HG03342 (cell line): ENCODE measurements at regions not wholly inside any gene's neighbourhood (a gene's known extent, or its start where the extent isn't known, plus 50 kb on each side); places are given as distances from the start of the nearest gene placed in this dataset.

ENCODE experiments used
- ATAC-seq: cut with Tn5 transposase; IDR thresholded peaks from one replicate; pipeline ENCODE4 v1.9.1; 2021; ENCODE audit warnings: mild to moderate bottlenecking, moderate library complexity; ENCODE audit not compliant: unreplicated experiment

GRCh38 chr10:123518765-123519164 is 147.4 kb upstream of the GPR26 start:
- ATAC-seq, result no peak

DNA sequence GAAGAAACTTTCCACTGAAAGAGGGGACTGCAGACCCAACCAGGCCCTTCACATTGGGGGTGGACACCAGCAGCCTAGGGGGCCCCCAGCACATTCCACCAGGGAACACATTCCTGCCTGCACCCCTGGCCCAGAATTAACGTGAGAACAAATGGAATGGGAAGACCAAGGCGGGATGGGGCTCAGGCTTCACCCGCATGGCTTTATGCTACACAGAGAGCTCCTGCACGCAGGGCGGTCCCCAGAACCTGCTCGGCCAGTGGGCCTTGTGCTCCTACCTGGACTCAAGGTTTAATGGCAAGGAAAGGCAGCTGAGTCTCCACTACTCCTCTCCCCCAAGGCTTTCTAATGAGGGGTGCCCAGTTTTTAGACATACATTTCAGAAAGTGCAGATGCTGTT is 146.3 kb upstream of the GPR26 start:
- ATAC-seq, result no peak

DNA sequence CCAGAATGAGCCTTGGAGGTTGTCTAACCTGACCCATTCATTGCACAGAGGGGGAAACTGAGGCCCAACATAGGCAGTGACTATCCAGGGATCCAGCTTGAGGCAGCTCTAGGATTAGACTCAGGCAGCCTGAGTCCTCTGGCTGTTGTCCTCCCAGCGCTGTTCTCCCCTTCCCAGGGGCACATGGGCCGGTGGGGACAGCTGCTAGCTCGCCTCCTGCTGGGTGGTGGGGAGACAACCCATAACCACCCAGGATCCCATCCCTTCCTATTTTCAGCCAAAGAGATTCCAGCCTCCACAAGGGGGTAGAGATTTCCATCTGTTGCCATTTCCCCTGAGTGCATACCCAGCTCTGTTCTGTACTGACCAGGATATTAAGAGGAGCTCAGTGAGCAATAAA is 145.1 kb upstream of the GPR26 start:
- ATAC-seq, result no peak

DNA sequence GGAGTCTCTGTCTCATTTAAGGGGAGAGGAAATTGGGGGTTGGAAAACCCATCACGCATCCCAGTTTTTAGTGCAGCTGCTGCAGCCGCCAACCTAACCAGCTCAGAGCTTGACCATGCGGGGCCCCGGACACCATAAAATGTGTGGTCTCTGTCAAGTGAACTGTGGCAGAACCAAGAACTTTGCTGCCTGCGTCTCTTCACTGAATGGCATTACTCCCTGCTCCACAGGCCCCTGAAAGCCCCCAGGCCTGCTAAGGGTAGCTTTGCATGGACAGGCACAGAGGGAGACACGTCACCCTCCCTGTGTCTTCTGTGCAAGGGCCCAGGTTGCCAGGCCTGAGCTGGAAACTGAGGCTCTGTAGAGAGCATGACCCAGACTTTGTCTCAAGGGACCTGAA is 144.6 kb upstream of the GPR26 start:
- no peak for ATAC-seq

DNA sequence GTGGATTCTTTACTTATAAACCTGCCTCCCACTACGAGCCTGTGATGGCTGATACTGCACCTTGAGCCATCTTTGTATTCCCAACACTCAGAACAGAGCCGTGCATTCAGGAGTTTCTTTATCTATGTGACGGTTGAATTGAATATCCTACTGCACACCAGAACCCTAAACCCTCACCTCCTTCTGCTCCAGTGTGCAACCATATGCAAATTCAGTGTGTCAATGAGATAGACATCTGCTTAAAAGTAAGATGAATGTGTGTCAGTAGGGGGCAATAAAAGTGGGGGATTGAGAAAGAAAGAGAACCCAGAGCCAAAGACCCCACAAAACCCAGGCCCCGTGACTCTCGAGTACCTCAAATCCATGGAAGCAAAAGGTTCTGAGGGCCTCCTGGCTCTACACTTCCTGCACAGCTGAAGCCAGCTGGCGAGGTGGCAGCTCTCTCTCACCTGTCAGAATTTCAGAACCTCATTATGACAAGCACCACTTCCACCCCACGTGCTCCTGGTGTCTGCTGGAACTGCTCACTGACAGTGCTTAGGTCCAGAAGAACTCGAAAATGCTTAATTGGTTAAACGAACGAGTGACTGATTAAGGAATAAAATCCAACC is 143.3 kb upstream of the GPR26 start:
- ATAC-seq, result no peak

GRCh38 chr10:123523833-123524232 is 142.3 kb upstream of the GPR26 start:
- ATAC-seq, result no peak

- ATAC-seq, result no peak
Observed at GRCh38 chr10:123526356-123527064, 139.6 kb upstream of the GPR26 start.

DNA sequence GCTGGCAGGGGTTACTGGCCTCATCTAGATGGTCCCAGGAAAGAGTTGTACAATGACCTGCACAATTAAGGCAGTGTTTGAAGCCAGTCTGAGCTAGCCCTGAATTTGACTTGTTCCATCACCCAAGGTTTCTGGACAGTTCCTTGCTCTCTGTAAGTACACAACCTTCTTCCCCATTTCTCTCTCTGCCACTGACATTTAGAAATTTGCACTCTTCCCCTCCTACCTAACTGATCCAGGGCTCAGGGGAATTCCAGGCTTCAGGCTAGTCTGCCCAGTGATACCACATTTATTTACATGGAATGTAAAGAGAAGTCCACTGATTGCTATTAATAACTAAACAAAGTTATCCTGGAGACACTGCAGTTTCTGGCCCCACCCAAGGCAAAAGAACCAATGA is 139.0 kb upstream of the GPR26 start:
- ATAC-seq, result no peak

- ATAC-seq, result no peak
Observed at GRCh38 chr10:123529146-123529760, 136.9 kb upstream of the GPR26 start.

- ATAC-seq, result no peak
Observed at GRCh38 chr10:123530166-123530870, 135.8 kb upstream of the GPR26 start.

- ATAC-seq, result no peak
Observed at GRCh38 chr10:123535386-123535785, 130.8 kb upstream of the GPR26 start.

DNA sequence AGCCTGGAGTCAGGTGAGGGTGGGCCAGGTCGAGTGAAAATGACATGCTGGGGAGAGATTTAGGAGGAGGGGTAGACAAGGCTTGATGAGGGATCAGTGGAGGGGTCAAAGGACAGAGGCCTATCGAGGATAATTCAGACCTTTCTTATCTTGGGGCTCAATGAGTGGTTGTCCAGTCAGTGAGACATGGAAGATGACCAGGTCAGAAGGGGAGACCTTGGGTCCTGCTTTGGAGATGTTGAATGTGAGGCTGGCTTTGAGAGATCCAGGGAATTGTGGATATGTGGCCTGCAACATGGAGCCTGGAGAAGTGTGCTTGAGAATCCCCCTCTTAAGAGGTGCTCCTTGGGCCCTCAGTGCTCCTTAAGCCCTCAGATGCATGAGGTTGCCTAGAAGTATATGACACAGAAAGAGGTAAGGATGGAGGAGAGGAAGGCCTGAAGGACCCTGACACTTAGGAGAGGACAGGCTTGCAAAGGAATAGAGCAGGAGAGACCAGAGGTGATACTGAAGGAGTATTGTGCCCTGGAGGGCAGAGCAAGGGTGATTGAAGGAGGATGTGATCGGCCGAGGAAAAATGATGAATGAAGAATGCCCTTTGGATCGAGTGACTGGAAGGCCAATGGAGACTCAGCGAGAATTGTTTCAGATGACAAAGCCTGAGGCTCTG is 129.8 kb upstream of the GPR26 start:
- ATAC-seq, result no peak

DNA sequence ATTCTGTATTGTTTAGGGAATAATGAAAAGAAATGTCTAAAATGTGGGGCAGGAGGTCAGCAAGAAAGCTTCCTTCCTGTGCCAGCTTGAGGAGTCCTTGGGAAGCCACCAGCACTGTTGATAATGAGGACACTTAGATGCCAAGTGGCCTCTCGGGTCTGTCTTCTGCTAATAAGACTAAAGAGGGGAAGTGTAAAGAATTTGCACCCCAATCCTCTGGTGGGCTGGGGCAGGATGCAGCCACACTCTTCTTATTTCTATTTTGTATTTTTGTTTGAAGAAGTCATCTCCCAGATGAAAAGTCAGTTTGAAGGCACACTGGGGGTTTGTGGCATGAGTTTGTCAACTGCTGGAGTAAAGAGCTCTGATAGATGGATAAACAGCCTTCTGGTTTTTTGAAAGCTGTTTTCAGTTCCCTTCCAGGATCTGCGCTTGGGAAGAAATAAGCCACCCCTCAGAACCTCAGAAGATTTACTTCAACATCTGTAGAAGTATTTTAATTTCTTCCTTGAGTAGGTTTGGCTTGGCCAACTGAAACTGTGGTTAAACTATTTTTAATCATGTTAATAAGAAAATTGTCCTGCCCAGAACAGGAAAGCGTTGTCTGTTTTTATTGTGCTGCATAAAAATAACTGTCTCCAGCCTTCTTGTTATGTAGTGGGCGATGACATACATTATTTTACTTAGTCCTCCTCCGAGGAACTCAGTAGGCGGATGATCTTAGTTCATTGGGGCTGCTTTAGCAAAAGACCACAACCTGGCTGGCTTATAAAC is 128.8 kb upstream of the GPR26 start:
- ATAC-seq, result no peak

GRCh38 chr10:123538401-123539320 is 127.5 kb upstream of the GPR26 start:
- no peak for ATAC-seq

GRCh38 chr10:123544986-123545385 is 121.2 kb upstream of the GPR26 start:
- no peak for ATAC-seq

DNA sequence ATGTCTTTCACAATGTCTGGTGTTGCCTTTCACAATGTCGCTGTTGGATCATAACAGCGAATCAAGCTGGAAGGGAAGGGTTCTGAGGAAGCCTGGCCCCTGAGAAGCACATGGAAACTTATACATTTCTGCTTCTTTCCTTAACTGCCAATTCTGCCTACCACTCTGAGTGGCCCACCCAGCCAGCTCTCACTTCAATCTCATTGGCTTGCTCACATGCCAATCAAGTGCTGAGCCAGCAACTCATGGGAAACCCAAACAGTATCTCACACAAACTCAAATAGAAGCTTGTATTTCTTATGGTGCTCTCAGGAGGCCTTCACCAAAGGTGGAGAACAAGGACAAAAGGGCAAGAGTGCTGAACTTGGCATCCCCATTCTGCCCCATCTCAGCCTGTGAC is 117.4 kb upstream of the GPR26 start:
- ATAC-seq, result no peak

- ATAC-seq, result no peak
Observed at GRCh38 chr10:123549761-123550454, 116.2 kb upstream of the GPR26 start.

- ATAC-seq, result no peak
Observed at GRCh38 chr10:123550675-123551096, 115.5 kb upstream of the GPR26 start.

DNA sequence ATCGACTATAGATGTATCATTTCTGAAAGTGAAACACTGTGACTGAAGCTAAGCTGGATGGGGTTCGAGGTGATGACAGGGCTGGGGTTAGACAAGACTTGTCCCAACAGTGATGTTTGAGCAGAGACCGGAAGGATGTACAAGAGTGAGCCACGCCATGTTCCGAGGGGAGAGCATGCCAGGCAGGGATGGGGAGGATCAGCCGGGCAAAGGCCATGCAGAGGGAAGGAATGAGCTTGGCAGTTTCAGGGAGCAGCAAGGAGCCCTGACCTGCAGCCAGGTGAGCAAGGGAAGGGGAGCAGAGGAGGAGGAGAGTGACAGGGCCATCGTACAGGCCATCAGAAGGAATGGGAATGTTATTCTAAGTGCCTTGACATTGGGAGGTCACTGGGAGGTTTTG is 114.9 kb upstream of the GPR26 start:
- no peak for ATAC-seq
